ENCODE measurements at regions not wholly inside any gene's neighbourhood (a gene's known extent, or its start where the extent isn't known, plus 50 kb on each side); places are given as distances from the start of the nearest gene placed in this dataset.
"Not testable (repeated sequence)": the region's sequence is repeated elsewhere in the genome, so short reads cannot be mapped to it uniquely, and the experiment has no call there.

- Histone ChIP-seq H3K4me1 (ENCODE audit: control insufficient read depth in 2 of 2, insufficient read depth in 2 of 2, low read length in 2 of 2) (no peaks in the 10 kb centered on the region), H3K79me2 (ENCODE audit: control insufficient read depth, insufficient read depth, low read length) (no peaks in the 10 kb centered on the region), H2AFZ (ENCODE audit: insufficient read depth, low read depth, low read length, poor library complexity, severe bottlenecking) (no peak overlapping the region), H4K20me1 (ENCODE audit: control insufficient read depth, insufficient read depth, low read length, poor library complexity, severe bottlenecking) (no peaks in the 10 kb centered on the region), H3K9me3 (ENCODE audit: control extremely low read depth in 1 of 3, control insufficient read depth in 2 of 3, insufficient read depth in 1 of 3, low read length in 2 of 3) (no peaks in the 10 kb centered on the region), H3K4me2 (replicated peaks; ENCODE audit: low read depth, low read length, poor library complexity, severe bottlenecking) (no peak overlapping the region), H3K27me3 (replicated peaks in 1 of 4; ENCODE audit: control extremely low read depth in 1 of 4, control insufficient read depth in 3 of 4, insufficient read depth in 4 of 4, low read length in 3 of 4) (no peaks in the 10 kb centered on the region), H3K36me3 (replicated peaks in 1 of 2; ENCODE audit: control extremely low read depth in 1 of 2, control insufficient read depth in 1 of 2, extremely low read depth in 1 of 2, insufficient read depth in 2 of 2, low read length in 1 of 2) (no peaks in the 10 kb centered on the region), H3K9ac (ENCODE audit: low read length) (no peak overlapping the region), H3K4me3 (ENCODE audit: control extremely low read depth in 1 of 5, extremely low read depth in 1 of 5, insufficient read depth in 1 of 5, low read depth in 2 of 5, low read length in 4 of 5) (no peak overlapping the region), H3K27ac (ENCODE audit: low read length in 2 of 2) (no peak overlapping the region)
- no CpG with 5 or more reads among the region's 1 CpG for WGBS (ENCODE audit: insufficient coverage)
- no peak overlapping the region for H3K27ac Mint-ChIP-seq
- no peaks in the 10 kb centered on the region for H3K9me3 Mint-ChIP-seq (ENCODE audit: insufficient read depth)
- ChIA-PET CTCF (no interaction called here), POLR2A (no interaction called here)
- DNase-seq (no peak), ATAC-seq (ENCODE audit: low read depth) (no peak)
- H3K27me3 Mint-ChIP-seq = no peaks in the 10 kb centered on the region
- intact Hi-C loops (cut with micrococcal nuclease) = no loop called here
- TF ChIP-seq CTCF (IDR thresholded peaks at IDR 0.05) (no peak), EZH2 (IDR thresholded peaks at IDR 0.05; ENCODE audit: borderline replicate concordance, insufficient read depth, low read depth, low read length, poor library complexity, severe bottlenecking) (no peak)
- no peaks in the 10 kb centered on the region for H3K4me1 Mint-ChIP-seq
- no peak overlapping the region for H3K4me3 Mint-ChIP-seq
Observed at GRCh38 chr4:130077275-130077674, 981.3 kb downstream of the C4orf33 start.

- H3K9me3 ChIP-seq (ENCODE audit: control extremely low read depth in 1 of 3, control insufficient read depth in 2 of 3, insufficient read depth in 1 of 3, low read length in 2 of 3); H3K27ac ChIP-seq (ENCODE audit: low read length in 2 of 2); H3K36me3 ChIP-seq (replicated peaks in 1 of 2; ENCODE audit: control extremely low read depth in 1 of 2, control insufficient read depth in 1 of 2, extremely low read depth in 1 of 2, insufficient read depth in 2 of 2, low read length in 1 of 2); H3K4me3 Mint-ChIP-seq; H3K4me1 ChIP-seq (ENCODE audit: control insufficient read depth in 2 of 2, insufficient read depth in 2 of 2, low read length in 2 of 2); H3K79me2 ChIP-seq (ENCODE audit: control insufficient read depth, insufficient read depth, low read length); CTCF ChIA-PET; H4K20me1 ChIP-seq (ENCODE audit: control insufficient read depth, insufficient read depth, low read length, poor library complexity, severe bottlenecking); H3K27ac Mint-ChIP-seq; ATAC-seq (ENCODE audit: low read depth); H3K9me3 Mint-ChIP-seq (ENCODE audit: insufficient read depth); DNase-seq; H3K27me3 ChIP-seq (replicated peaks in 1 of 4; ENCODE audit: control extremely low read depth in 1 of 4, control insufficient read depth in 3 of 4, insufficient read depth in 4 of 4, low read length in 3 of 4); H3K4me1 Mint-ChIP-seq; H3K27me3 Mint-ChIP-seq; H3K9ac ChIP-seq (ENCODE audit: low read length); POLR2A ChIA-PET; H3K4me3 ChIP-seq (ENCODE audit: control extremely low read depth in 1 of 5, extremely low read depth in 1 of 5, insufficient read depth in 1 of 5, low read depth in 2 of 5, low read length in 4 of 5); H2AFZ ChIP-seq (ENCODE audit: insufficient read depth, low read depth, low read length, poor library complexity, severe bottlenecking); intact Hi-C loops (cut with micrococcal nuclease); H3K4me2 ChIP-seq (replicated peaks; ENCODE audit: low read depth, low read length, poor library complexity, severe bottlenecking): not testable (repeated sequence)
- WGBS (ENCODE audit: insufficient coverage) = no CpG with 5 or more reads among the region's 2 CpGs
Observed at GRCh38 chr4:130079027-130079426, 983.1 kb downstream of the C4orf33 start.

All from B cell (primary cell).